ENCODE measurements at regions not wholly inside any gene's neighbourhood (a gene's known extent, or its start where the extent isn't known, plus 50 kb on each side); places are given as distances from the start of the nearest gene placed in this dataset.

DNA sequence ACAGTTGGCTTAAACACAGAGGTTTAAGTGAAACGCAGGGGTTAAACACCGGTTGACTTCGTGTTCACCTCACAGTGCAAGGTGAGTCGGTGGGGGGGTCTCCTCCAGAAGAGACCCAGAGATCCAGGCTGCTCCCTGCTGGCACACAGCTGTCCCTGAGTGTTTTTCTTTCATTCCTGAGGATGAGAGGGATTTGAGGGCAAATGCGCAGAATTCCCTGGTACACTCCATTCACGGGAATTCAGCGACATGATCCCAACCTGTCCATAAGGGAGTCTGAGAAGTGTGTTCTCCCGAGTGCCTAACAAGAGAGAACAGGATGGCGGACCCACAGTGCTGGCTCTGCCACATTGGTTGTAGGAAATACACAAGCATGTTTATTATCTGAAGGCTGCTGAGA, 107.2 kb upstream of the ESRRB start:
- no peaks in the 10 kb centered on the region for H3K27me3 ChIP-seq (ENCODE audit: control insufficient read depth, insufficient read depth, low read length)
- TF ChIP-seq, protein P1, sequence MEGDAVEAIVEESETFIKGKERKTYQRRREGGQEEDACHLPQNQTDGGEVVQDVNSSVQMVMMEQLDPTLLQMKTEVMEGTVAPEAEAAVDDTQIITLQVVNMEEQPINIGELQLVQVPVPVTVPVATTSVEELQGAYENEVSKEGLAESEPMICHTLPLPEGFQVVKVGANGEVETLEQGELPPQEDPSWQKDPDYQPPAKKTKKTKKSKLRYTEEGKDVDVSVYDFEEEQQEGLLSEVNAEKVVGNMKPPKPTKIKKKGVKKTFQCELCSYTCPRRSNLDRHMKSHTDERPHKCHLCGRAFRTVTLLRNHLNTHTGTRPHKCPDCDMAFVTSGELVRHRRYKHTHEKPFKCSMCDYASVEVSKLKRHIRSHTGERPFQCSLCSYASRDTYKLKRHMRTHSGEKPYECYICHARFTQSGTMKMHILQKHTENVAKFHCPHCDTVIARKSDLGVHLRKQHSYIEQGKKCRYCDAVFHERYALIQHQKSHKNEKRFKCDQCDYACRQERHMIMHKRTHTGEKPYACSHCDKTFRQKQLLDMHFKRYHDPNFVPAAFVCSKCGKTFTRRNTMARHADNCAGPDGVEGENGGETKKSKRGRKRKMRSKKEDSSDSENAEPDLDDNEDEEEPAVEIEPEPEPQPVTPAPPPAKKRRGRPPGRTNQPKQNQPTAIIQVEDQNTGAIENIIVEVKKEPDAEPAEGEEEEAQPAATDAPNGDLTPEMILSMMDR (IDR thresholded peaks at IDR 0.05; ENCODE audit: borderline replicate concordance, extremely low read depth, insufficient read depth) = no peak
- FAIRE-seq (no peak), DNase-seq (no peak)
- peaks cover 0 to 11% (median 0%) of the 10 kb centered on the region in 3 donors for H3K4me1 ChIP-seq (ENCODE audit: control insufficient read depth in 2 of 3, insufficient read depth in 2 of 3, low read depth in 1 of 3, low read length in 3 of 3)
- H3K36me3 ChIP-seq (ENCODE audit: control insufficient read depth in 2 of 3, insufficient read depth in 3 of 3, low read length in 3 of 3) = no peaks in the 10 kb centered on the region
- intact Hi-C loops (cut with DNase I) = no loop called here
- H3K27ac ChIP-seq (ENCODE audit: low read depth in 2 of 2, low read length in 2 of 2) = no peak overlapping the region
- peak overlapping the region in 1 of 3 donors; percentile 81 for H3K4me3 ChIP-seq (ENCODE audit: low read length in 3 of 3)
- no peaks in the 10 kb centered on the region for H3K9me3 ChIP-seq (ENCODE audit: control insufficient read depth in 2 of 3, insufficient read depth in 1 of 3, low read length in 3 of 3)
- H3K9ac ChIP-seq (ENCODE audit: low read length in 3 of 3) = no peak overlapping the region

DNA sequence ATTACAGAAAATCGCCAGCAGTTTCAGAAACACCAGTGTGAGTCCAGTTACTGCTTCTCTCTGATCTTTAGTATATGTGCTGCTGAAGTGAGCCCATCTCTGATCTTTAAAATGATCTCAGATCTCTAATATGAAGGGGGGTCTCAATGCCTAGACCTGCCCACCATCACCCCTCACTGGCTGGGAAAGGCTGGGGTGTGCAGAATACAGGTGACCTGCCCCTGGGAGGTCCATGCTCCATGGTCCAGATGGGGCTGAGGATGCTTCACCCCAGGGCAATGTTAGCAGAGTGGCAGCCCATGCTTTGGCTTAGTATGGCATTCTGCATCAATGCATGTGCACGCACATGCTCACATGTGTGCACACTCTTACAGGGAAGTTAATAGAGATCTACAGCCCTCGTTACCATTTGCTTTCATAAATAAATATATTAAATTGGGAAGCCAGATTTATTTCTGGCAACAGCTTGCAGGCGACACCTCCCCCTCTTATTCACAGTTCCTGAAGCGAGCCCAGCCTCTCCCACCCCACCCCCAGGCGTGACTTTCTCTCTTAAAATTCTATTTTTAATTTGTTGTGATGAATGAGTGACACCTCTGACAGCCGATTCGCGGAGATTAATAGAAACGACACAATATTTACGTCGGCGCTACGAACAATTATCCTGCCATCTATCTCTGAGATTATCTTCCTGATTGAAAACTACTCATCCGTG, 104.7 kb upstream of the ESRRB start:
- Histone ChIP-seq H3K4me1 (ENCODE audit: control insufficient read depth in 2 of 3, insufficient read depth in 2 of 3, low read depth in 1 of 3, low read length in 3 of 3) (peaks cover 0 to 11% (median 0%) of the 10 kb centered on the region in 3 donors), H3K27me3 (ENCODE audit: control insufficient read depth, insufficient read depth, low read length) (no peaks in the 10 kb centered on the region), H3K9me3 (ENCODE audit: control insufficient read depth in 2 of 3, insufficient read depth in 1 of 3, low read length in 3 of 3) (no peaks in the 10 kb centered on the region), H3K27ac (ENCODE audit: low read depth in 2 of 2, low read length in 2 of 2) (no peak overlapping the region), H3K4me3 (ENCODE audit: low read length in 3 of 3) (no peak overlapping the region), H3K36me3 (ENCODE audit: control insufficient read depth in 2 of 3, insufficient read depth in 3 of 3, low read length in 3 of 3) (no peaks in the 10 kb centered on the region), H3K9ac (ENCODE audit: low read length in 3 of 3) (no peak overlapping the region)
- intact Hi-C loops (cut with DNase I) = no loop called here
- TF ChIP-seq, protein P1 (IDR thresholded peaks at IDR 0.05; ENCODE audit: borderline replicate concordance, extremely low read depth, insufficient read depth) = no peak
- no peak for DNase-seq
- FAIRE-seq = no peak

DNA sequence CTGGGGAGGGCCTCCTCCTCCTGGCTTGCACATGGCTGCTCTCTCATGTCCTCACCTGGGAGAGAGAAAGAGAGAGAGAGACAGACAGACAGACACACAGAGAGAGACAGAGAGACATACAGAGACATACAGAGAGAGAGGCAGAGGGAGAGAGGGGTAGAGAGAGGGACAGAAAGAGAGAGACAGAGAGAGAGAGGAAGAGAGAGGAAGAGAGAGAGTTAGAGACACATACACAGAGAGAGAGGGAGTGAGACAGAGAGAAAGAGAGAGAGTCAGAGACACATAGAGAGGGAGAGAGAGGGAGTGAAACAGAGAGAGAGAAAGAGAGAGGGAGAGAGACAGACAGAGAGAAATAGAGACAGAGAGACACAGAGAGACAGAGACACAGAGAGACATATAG, 103.6 kb upstream of the ESRRB start:
- H3K9ac ChIP-seq (ENCODE audit: low read length in 3 of 3) = no peak overlapping the region

More for the DNA sequence above, 103.6 kb upstream of the ESRRB start:
- no peaks in the 10 kb centered on the region for H3K9me3 ChIP-seq (ENCODE audit: control insufficient read depth in 2 of 3, insufficient read depth in 1 of 3, low read length in 3 of 3)
- no peak overlapping the region for H3K4me3 ChIP-seq (ENCODE audit: low read length in 3 of 3)
- TF ChIP-seq, protein P1 (IDR thresholded peaks at IDR 0.05; ENCODE audit: borderline replicate concordance, extremely low read depth, insufficient read depth) = no peak
- no peak for FAIRE-seq
- no peak for DNase-seq
- H3K4me1 ChIP-seq (ENCODE audit: control insufficient read depth in 2 of 3, insufficient read depth in 2 of 3, low read depth in 1 of 3, low read length in 3 of 3) = peaks cover 0 to 8% (median 0%) of the 10 kb centered on the region in 3 donors
- H3K27me3 ChIP-seq (ENCODE audit: control insufficient read depth, insufficient read depth, low read length) = no peaks in the 10 kb centered on the region
- H3K27ac ChIP-seq (ENCODE audit: low read depth in 2 of 2, low read length in 2 of 2) = no peak overlapping the region
- H3K36me3 ChIP-seq (ENCODE audit: control insufficient read depth in 2 of 3, insufficient read depth in 3 of 3, low read length in 3 of 3) = no peaks in the 10 kb centered on the region
- intact Hi-C loops (cut with DNase I) = no loop called here

Measured in kidney (tissue), 13 donors.